GM18520 (cell line): ENCODE measurements at regions not wholly inside any gene's neighbourhood (a gene's known extent, or its start where the extent isn't known, plus 50 kb on each side); places are given as distances from the start of the nearest gene placed in this dataset.

Experiments
- ATAC-seq: cut with Tn5 transposase; IDR thresholded peaks from one replicate; pipeline ENCODE4 v1.9.1; 2021; ENCODE audit not compliant: unreplicated experiment

- no peak for ATAC-seq
Observed at GRCh38 chr2:42963452-42964068, 171.2 kb upstream of the HAAO start.

GRCh38 chr2:42962508-42962953, 170.1 kb upstream of the HAAO start:
- no peak for ATAC-seq

GRCh38 chr2:42961961-42962360, 169.6 kb upstream of the HAAO start:
- no peak for ATAC-seq

- ATAC-seq = no peak
Observed at GRCh38 chr2:42961385-42961811, 169.0 kb upstream of the HAAO start.

- ATAC-seq = no peak
Observed at GRCh38 chr2:42960842-42961180, 168.4 kb upstream of the HAAO start.

- ATAC-seq = no peak
Observed at GRCh38 chr2:42960002-42960841, 167.8 kb upstream of the HAAO start.

GRCh38 chr2:42959234-42960001, 167.0 kb upstream of the HAAO start:
- ATAC-seq = no peak

- no peak for ATAC-seq
Observed at GRCh38 chr2:42958741-42959233, 166.4 kb upstream of the HAAO start.

GRCh38 chr2:42957861-42958301, 165.5 kb upstream of the HAAO start:
- ATAC-seq = no peak

- no peak for ATAC-seq
Observed at GRCh38 chr2:42957109-42957860, 164.9 kb upstream of the HAAO start.

GRCh38 chr2:42954227-42954962, 162.0 kb upstream of the HAAO start:
- no peak for ATAC-seq

- ATAC-seq = no peak
Observed at GRCh38 chr2:42953216-42953615, 160.8 kb upstream of the HAAO start.

GRCh38 chr2:42951263-42951938, 159.0 kb upstream of the HAAO start:
- no peak for ATAC-seq

GRCh38 chr2:42949125-42949524, 156.7 kb upstream of the HAAO start:
- ATAC-seq = no peak

GRCh38 chr2:42947809-42948600, 155.6 kb upstream of the HAAO start:
- no peak for ATAC-seq

- no peak for ATAC-seq
Observed at GRCh38 chr2:42944779-42945415, 152.5 kb upstream of the HAAO start.

GRCh38 chr2:42942990-42943493, 150.7 kb upstream of the HAAO start:
- ATAC-seq = no peak
